H1 (cell line): ENCODE measurements at regions not wholly inside any gene's neighbourhood (a gene's known extent, or its start where the extent isn't known, plus 50 kb on each side); places are given as distances from the start of the nearest gene placed in this dataset.

ENCODE experiments used
- CEBPB ChIP-seq: IDR thresholded peaks from 2 replicates; pipeline ENCODE4 v1.6.1; 2012; ENCODE audit warnings: low read depth, low read length
- CREB1 ChIP-seq: IDR thresholded peaks from 2 replicates; pipeline ENCODE4 v1.6.1; 2012; ENCODE audit warnings: inconsistent platforms
- CTCF ChIP-seq, 3 experiments: IDR thresholded peaks; 1 replicate in 2 of 3; 2 replicates in 1 of 3; pipeline versions ENCODE4 v1.5.1 to v1.6.1; 2011; ENCODE audit warnings: low read length in 3 of 3, mild to moderate bottlenecking in 3 of 3, inconsistent platforms in 2 of 3, low read depth in 1 of 3, moderate library complexity in 1 of 3; ENCODE audit not compliant: insufficient read depth in 1 of 3; ENCODE audit errors: control extremely low read depth in 1 of 3
- EZH2 ChIP-seq: fragments of 200-600 bp; sonication (generic); IDR thresholded peaks from 2 replicates; pipeline ENCODE4 v1.7.1; 2012; ENCODE audit warnings: low read depth, mild to moderate bottlenecking, moderate library complexity, low read length, inconsistent platforms; ENCODE audit not compliant: severe bottlenecking
- HDAC2 ChIP-seq, 2 experiments: fragments of 300-600 bp in 1 of 2; sonication (generic) in 1 of 2; IDR thresholded peaks; 2 replicates each; pipeline ENCODE4 v1.6.1; 2011 to 2012; ENCODE audit warnings: low read depth in 2 of 2, low read length in 2 of 2, mild to moderate bottlenecking in 2 of 2, moderate library complexity in 2 of 2, borderline replicate concordance in 1 of 2, inconsistent platforms in 1 of 2
- MAFK ChIP-seq: IDR thresholded peaks from 2 replicates; pipeline ENCODE4 v1.6.1; 2012; ENCODE audit warnings: low read depth, mild to moderate bottlenecking, improper control_type of control experiment, low read length
- NRF1 ChIP-seq: IDR thresholded peaks from 2 replicates; pipeline ENCODE4 v1.6.1; 2011; ENCODE audit warnings: mild to moderate bottlenecking, low read depth, low read length, improper control_type of control experiment
- POLR2AphosphoS5 ChIP-seq: IDR thresholded peaks from 2 replicates; pipeline ENCODE4 v1.6.1; 2011; ENCODE audit warnings: low read depth, low read length
- RAD21 ChIP-seq, 2 experiments: IDR thresholded peaks in 1 of 2; conservative IDR thresholded peaks in 1 of 2; 2 replicates each; pipeline ENCODE4 v1.6.1; 2011; ENCODE audit warnings: low read depth in 2 of 2, low read length in 2 of 2, improper control_type of control experiment in 1 of 2, inconsistent platforms in 1 of 2, mild to moderate bottlenecking in 1 of 2, moderate library complexity in 1 of 2
- SP1 ChIP-seq: IDR thresholded peaks from 2 replicates; pipeline ENCODE4 v1.6.1; 2011; ENCODE audit warnings: low read depth, low read length
- SP2 ChIP-seq: IDR thresholded peaks from 2 replicates; pipeline ENCODE4 v1.6.1; 2012; ENCODE audit warnings: mild to moderate bottlenecking, low read length, inconsistent platforms
- SRF ChIP-seq: IDR thresholded peaks from 2 replicates; pipeline ENCODE4 v1.6.1; 2011; ENCODE audit warnings: mild to moderate bottlenecking, low read depth, low read length, moderate library complexity
- SUZ12 ChIP-seq: fragments of 200-600 bp; sonication (generic); IDR thresholded peaks from 2 replicates; pipeline ENCODE4 v1.6.1; 2012; ENCODE audit warnings: mild to moderate bottlenecking, inconsistent platforms, low read length, moderate library complexity, mixed read lengths
- TAF1 ChIP-seq: IDR thresholded peaks from 2 replicates; pipeline ENCODE4 v1.6.1; 2011; ENCODE audit warnings: mild to moderate bottlenecking, low read depth, low read length

- TF ChIP-seq MAFK (no peak), SP2 (no peak), HDAC2 (IDR thresholded peaks at IDR 0.05; ENCODE audit: borderline replicate concordance in 1 of 2, low read depth in 2 of 2, low read length in 2 of 2) (no peak), CTCF (IDR thresholded peaks at IDR 0.05; ENCODE audit: control extremely low read depth in 1 of 3, insufficient read depth in 1 of 3, low read depth in 1 of 3, low read length in 3 of 3) (no peak), SUZ12 (no peak), POLR2AphosphoS5 (no peak), CEBPB (no peak), RAD21 (IDR thresholded peaks at IDR 0.05 in 1 of 2, conservative IDR thresholded peaks at IDR 0.05 in 1 of 2; ENCODE audit: low read depth in 2 of 2, low read length in 2 of 2) (no peak), EZH2 (no peak), SRF (no peak), TAF1 (no peak), CREB1 (no peak), NRF1 (no peak), SP1 (no peak)
Observed at GRCh38 chr3:168157099-168157700, 61.5 kb upstream of the GOLIM4 start.
